Testis (tissue), 2 donors: ENCODE measurements at regions not wholly inside any gene's neighbourhood (a gene's known extent, or its start where the extent isn't known, plus 50 kb on each side); places are given as distances from the start of the nearest gene placed in this dataset.

Source experiments
- DNase-seq: peaks from one replicate; pipeline ENCODE4 v3.0.0-alpha.2; 2019
- H3K27ac ChIP-seq, 2 donors: fragments of 200-600 bp; sonication (generic); one replicate each; pipeline ENCODE4 v1.5.1; 2019
- H3K27me3 ChIP-seq: fragments of 200-600 bp; sonication (generic); one replicate; pipeline ENCODE4 v1.5.1; 2019
- H3K36me3 ChIP-seq: fragments of 200-600 bp; sonication (generic); one replicate; pipeline ENCODE4 v1.5.1; 2017; ENCODE audit warnings: low read depth; ENCODE audit errors: missing control alignments
- H3K4me1 ChIP-seq: fragments of 200-600 bp; sonication (generic); one replicate; pipeline ENCODE4 v1.5.1; 2019
- H3K4me3 ChIP-seq, 2 donors: fragments of 200-600 bp; sonication (generic); one replicate each; pipeline ENCODE4 v1.5.1; 2017 to 2019
- H3K9me3 ChIP-seq: fragments of 200-600 bp; sonication (generic); one replicate; pipeline ENCODE4 v1.5.1; 2017
- POLR2A ChIP-seq: fragments of 450-650 bp; IDR thresholded peaks from one replicate; pipeline ENCODE4 v1.6.1; 2017; ENCODE audit warnings: antibody characterized with exemption, mild to moderate bottlenecking, moderate library complexity
- WGBS, 2 donors: methylation state at CpG; one replicate each; pipeline ENCODE4 v1.1.5; 2018; 5-methylcytosine and 5-hydroxymethylcytosine counted together
- intact Hi-C: fragments of 100-400 bp; cut with DNase I; formaldehyde crosslinking; loops from one replicate; pipeline ENCODE4 v1.15.1; 2023; ENCODE audit warnings: low total_unique reads
- TF ChIP-seq, protein P1 (sequence below), 3 experiments: fragments of 450-650 bp in 2 of 3; fragments of 200-600 bp in 1 of 3; sonication (generic) in 1 of 3; IDR thresholded peaks; one replicate each; pipeline ENCODE4 v1.5.1; 2016 to 2019; ENCODE audit warnings: antibody characterized with exemption in 3 of 3, mild to moderate bottlenecking in 2 of 3, moderate library complexity in 1 of 3

DNA sequence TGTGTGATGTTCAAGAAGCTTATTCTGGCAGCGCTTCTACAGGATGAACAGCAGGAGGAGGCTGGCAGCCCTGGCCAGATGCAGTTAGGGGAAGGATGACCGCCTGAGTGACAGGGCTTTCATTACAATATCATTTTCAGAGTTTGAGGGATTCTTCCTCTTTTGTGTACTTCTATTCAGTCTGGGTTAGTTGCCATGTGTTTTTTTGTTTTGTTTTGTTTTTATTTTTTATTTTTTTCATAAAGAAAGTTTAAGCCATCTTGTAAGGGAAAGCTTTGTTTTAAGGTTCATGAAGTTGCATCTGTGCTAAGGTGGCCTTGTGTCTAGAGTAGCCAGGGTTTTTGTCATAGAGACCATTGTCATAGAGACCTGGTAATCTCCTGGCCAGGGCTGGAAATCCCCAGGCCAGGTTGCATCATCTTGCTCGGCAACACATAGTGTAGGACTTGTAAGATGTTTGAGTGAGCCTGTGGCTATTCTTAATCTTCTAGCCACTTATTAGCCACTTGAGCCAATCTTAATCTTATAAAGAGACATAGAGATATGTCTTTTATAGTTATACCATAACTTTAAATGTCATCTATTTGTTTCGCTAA, 230.5 kb upstream of the TMEM229A start:
- Histone ChIP-seq H3K36me3 (no peaks in the 10 kb centered on the region), H3K4me1 (no peaks in the 10 kb centered on the region), H3K4me3 (no peak overlapping the region), H3K9me3 (no peaks in the 10 kb centered on the region), H3K27me3 (no peaks in the 10 kb centered on the region), H3K27ac (no peak overlapping the region)
- 86 to 88% methylated on average over 4 of the region's 4 CpGs for WGBS, 2 donors
- TF ChIP-seq, protein P1, sequence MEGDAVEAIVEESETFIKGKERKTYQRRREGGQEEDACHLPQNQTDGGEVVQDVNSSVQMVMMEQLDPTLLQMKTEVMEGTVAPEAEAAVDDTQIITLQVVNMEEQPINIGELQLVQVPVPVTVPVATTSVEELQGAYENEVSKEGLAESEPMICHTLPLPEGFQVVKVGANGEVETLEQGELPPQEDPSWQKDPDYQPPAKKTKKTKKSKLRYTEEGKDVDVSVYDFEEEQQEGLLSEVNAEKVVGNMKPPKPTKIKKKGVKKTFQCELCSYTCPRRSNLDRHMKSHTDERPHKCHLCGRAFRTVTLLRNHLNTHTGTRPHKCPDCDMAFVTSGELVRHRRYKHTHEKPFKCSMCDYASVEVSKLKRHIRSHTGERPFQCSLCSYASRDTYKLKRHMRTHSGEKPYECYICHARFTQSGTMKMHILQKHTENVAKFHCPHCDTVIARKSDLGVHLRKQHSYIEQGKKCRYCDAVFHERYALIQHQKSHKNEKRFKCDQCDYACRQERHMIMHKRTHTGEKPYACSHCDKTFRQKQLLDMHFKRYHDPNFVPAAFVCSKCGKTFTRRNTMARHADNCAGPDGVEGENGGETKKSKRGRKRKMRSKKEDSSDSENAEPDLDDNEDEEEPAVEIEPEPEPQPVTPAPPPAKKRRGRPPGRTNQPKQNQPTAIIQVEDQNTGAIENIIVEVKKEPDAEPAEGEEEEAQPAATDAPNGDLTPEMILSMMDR (IDR thresholded peaks at IDR 0.05), result no peak
- TF ChIP-seq POLR2A, result no peak
- no peak for DNase-seq
- intact Hi-C loops, result no loop called here

DNA sequence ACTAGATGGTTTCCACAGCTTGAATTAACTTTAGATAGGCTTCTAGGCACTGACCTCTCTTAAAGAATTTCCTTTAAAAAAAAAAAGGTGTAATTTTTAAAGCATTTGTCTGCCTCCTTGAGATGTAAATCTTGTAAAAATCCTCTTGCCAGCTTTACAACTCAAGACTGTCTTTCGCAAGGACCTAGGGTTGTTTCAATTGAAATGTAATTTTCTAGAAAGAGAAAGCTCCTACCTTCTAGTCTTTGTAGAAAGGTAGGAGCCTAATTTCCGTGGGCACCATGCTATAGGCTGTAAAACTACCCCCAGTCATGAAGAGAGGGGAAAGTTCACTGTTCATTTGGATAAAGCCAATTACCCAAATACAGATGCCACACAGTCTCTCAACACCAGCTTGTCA, 228.8 kb upstream of the TMEM229A start:
- Histone ChIP-seq H3K9me3 (no peaks in the 10 kb centered on the region), H3K4me3 (no peak overlapping the region), H3K27me3 (no peaks in the 10 kb centered on the region), H3K36me3 (no peaks in the 10 kb centered on the region), H3K27ac (no peak overlapping the region), H3K4me1 (no peaks in the 10 kb centered on the region)
- intact Hi-C loops, result no loop called here
- no peak for TF ChIP-seq POLR2A
- TF ChIP-seq, protein P1 (IDR thresholded peaks at IDR 0.05), result no peak
- DNase-seq, result no peak
- WGBS, 2 donors, result 69 to 72% methylated on average over 2 of the region's 2 CpGs

DNA sequence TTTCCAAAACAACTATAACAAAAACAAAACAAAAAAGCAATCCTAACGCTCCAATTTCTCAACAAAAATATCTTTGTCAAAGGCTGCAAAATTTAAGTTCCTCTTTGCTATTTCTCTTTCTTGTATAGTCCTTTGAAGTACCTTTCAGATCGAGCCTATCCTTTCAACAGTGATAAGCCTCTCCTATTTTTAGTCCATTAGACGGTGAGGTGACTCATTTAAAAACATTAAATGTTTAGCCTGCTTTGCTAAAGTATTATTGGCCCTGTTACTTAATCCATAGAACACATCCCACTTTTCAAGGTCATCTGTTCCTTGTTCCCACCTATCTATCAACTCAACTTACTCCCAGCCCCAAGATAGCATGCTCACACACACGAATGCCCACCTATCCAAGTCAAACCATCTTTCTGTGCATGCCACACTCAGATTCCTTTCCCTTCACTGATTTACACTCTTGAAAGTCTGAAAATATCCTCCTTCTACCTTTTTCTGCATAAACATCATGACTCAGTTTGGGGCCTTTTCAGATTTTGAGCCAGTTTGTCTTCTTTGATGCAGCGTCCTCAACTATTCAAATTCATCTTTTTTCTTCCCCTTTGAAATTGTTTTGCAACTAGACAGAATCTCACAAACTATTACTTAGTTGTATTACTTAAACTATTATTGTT, 224.9 kb upstream of the TMEM229A start:
- WGBS, 2 donors, result 46 to 54% methylated on average over 5 of the region's 5 CpGs

DNA sequence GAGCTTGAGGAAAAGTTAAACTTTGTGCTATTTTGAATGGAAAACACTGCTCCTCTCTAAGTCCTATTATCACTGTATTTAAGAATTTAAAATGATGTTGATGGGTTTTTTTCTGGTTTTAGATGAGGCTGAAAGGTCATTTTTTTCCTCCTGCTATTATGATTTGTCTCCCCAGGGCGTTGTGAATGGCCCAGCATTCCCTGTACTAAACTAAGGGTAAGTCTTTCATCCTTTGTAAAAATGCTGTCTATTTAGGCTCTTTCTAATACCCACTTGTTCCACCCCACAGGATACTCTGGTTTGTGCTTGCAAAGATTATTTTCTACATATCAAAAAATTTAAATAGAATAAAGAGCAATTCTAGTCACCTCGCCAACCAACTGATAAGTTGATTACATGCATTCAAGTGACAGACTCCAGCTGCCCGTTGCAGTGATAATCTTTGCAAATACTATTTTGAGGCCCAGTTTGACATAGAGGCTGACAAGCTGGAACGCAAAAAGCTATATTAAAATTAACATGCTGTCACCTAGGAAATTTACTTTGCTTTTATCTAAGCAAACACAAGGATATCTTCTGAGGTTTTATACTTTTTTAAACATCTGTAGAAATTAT, 222.3 kb upstream of the TMEM229A start:
- H3K27ac ChIP-seq, result no peak overlapping the region
- no peak for DNase-seq
- no peaks in the 10 kb centered on the region for H3K27me3 ChIP-seq
- TF ChIP-seq POLR2A, result no peak
- TF ChIP-seq, protein P1 (IDR thresholded peaks at IDR 0.05), result no peak
- H3K9me3 ChIP-seq, result no peaks in the 10 kb centered on the region
- no peaks in the 10 kb centered on the region for H3K36me3 ChIP-seq
- no peak overlapping the region for H3K4me3 ChIP-seq
- 48 to 57% methylated on average over 4 of the region's 4 CpGs for WGBS, 2 donors
- H3K4me1 ChIP-seq, result no peaks in the 10 kb centered on the region
- intact Hi-C loops, result no loop called here

More for the DNA sequence above, 224.9 kb upstream of the TMEM229A start:
- H3K4me1 ChIP-seq, result no peaks in the 10 kb centered on the region
- DNase-seq, result no peak
- no peak for TF ChIP-seq POLR2A
- TF ChIP-seq, protein P1 (IDR thresholded peaks at IDR 0.05), result no peak
- H3K4me3 ChIP-seq, result no peak overlapping the region
- H3K27ac ChIP-seq, result no peak overlapping the region
- H3K9me3 ChIP-seq, result no peaks in the 10 kb centered on the region
- no peaks in the 10 kb centered on the region for H3K27me3 ChIP-seq
- no peaks in the 10 kb centered on the region for H3K36me3 ChIP-seq
- intact Hi-C loops, result no loop called here
